ENCODE measurements at regions not wholly inside any gene's neighbourhood (a gene's known extent, or its start where the extent isn't known, plus 50 kb on each side); places are given as distances from the start of the nearest gene placed in this dataset.

GRCh38 chr2:64735504-64735903 lies 81.8 kb upstream of the SERTAD2 start:
- TF ChIP-seq CTCF (IDR thresholded peaks at IDR 0.05): no peak
- no peak for TF ChIP-seq MAX (CRISPR knock-in tag; IDR thresholded peaks at IDR 0.05)
- no peak for TF ChIP-seq ZBTB21 (CRISPR knock-in tag; IDR thresholded peaks at IDR 0.05; ENCODE audit: borderline replicate concordance)
- TF ChIP-seq KAT7 (CRISPR knock-in tag; IDR thresholded peaks at IDR 0.05; ENCODE audit: borderline replicate concordance): no peak
- no peak for TF ChIP-seq ATF6 (CRISPR knock-in tag; IDR thresholded peaks at IDR 0.05)
- TF ChIP-seq ATF3 (CRISPR knock-in tag; conservative IDR thresholded peaks at IDR 0.05): no peak
- no peak for TF ChIP-seq ZNF532 (CRISPR knock-in tag; IDR thresholded peaks at IDR 0.05; ENCODE audit: borderline replicate concordance)
- TF ChIP-seq E2F1 (CRISPR knock-in tag; IDR thresholded peaks at IDR 0.05): no peak
- TF ChIP-seq ERG (CRISPR knock-in tag; IDR thresholded peaks at IDR 0.05): no peak
- TF ChIP-seq E2F4 (CRISPR knock-in tag; IDR thresholded peaks at IDR 0.05; ENCODE audit: borderline replicate concordance, low read depth): no peak

All from WTC11 (cell line).